AG04449 (cell line): ENCODE measurements at regions not wholly inside any gene's neighbourhood (a gene's known extent, or its start where the extent isn't known, plus 50 kb on each side); places are given as distances from the start of the nearest gene placed in this dataset.

Source experiments
- CTCF ChIA-PET: fragments of 350-600 bp; formaldehyde crosslinking; extraction: SDS; loops from one replicate; lab custom pipeline; 2021; ENCODE audit warnings: antibody characterized with exemption; lab: Yijun Ruan, JAX
- POLR2A ChIA-PET: fragments of 400-600, 350-600 bp; formaldehyde crosslinking; extraction: SDS; loops from one replicate; lab custom pipeline; 2020; ENCODE audit warnings: antibody characterized with exemption, inconsistent platforms; lab: Yijun Ruan, JAX
- DNase-seq: peaks from one replicate; pipeline ENCODE4 v3.0.0-alpha.2; 2010; ENCODE audit warnings: low read depth, low spot score
- H3K4me3 ChIP-seq: 2 replicates; pipeline ENCODE4 v1.5.1; 2011; ENCODE audit warnings: low read depth, mild to moderate bottlenecking, control low read depth, low read length
- TF ChIP-seq, protein P1 (sequence below): IDR thresholded peaks from one replicate; pipeline ENCODE4 v1.5.1; 2011; ENCODE audit warnings: mild to moderate bottlenecking, moderate library complexity, low read length, control low read depth, inconsistent platforms; ENCODE audit not compliant: insufficient read depth; ENCODE audit errors: missing control alignments

DNA sequence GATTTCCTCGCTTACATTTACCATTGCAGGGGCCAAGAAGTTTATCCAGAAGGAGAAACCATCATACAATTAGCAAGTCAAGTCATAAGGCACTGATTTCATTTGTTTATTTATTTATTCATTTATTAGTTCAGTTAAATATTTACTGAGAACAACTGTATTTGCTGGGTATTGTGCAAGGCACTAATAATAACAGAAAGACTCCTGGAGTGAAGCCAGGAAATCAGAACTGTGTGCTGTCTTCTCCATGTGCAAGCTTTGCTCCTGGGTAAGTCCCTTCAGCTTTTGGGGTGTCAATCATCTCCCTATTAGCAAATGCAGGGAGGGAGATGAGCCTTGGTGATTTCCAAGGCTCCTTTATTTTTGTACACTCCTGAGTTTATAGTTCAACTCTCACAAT is 341.6 kb upstream of the MEIS1 start:
- H3K4me3 ChIP-seq: no peak overlapping the region
- DNase-seq: no peak
- ChIA-PET CTCF (no interaction called here), POLR2A (no interaction called here)
- TF ChIP-seq, protein P1, sequence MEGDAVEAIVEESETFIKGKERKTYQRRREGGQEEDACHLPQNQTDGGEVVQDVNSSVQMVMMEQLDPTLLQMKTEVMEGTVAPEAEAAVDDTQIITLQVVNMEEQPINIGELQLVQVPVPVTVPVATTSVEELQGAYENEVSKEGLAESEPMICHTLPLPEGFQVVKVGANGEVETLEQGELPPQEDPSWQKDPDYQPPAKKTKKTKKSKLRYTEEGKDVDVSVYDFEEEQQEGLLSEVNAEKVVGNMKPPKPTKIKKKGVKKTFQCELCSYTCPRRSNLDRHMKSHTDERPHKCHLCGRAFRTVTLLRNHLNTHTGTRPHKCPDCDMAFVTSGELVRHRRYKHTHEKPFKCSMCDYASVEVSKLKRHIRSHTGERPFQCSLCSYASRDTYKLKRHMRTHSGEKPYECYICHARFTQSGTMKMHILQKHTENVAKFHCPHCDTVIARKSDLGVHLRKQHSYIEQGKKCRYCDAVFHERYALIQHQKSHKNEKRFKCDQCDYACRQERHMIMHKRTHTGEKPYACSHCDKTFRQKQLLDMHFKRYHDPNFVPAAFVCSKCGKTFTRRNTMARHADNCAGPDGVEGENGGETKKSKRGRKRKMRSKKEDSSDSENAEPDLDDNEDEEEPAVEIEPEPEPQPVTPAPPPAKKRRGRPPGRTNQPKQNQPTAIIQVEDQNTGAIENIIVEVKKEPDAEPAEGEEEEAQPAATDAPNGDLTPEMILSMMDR: no peak

DNA sequence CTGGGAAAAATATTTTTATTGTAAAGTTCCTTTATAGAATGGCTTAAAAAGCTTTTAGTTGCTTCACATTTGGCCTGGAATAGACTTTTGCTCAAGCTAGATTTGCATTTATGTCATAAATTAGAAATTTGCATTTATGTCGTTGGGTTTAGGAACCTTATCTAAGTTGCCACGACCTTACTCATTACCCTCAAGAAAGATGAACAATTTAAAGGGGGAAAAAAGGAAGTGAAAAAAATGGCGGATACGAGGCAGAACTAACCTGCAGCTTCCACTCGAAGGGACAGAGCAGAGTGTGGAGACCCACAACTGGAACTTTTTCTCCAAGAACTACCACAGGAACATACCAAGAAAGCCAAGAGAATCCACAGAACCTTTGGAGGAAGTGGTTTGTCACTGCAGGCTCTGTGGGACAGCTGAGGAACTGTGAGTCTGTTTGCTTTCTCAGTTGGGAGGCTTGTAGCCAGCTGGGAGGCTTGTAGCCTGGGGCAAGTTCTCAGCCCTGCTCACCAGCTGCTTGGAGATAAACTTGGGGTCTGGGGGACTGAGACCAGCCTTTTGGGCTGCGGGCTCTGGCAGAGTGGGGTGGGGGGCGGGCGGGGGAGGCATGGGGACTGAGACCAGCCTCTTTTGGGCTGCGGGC is 349.9 kb upstream of the MEIS1 start:
- no peak overlapping the region for H3K4me3 ChIP-seq
- POLR2A ChIA-PET: no interaction called here
- TF ChIP-seq, protein P1: no peak
- CTCF ChIA-PET: no interaction called here
- DNase-seq: no peak

DNA sequence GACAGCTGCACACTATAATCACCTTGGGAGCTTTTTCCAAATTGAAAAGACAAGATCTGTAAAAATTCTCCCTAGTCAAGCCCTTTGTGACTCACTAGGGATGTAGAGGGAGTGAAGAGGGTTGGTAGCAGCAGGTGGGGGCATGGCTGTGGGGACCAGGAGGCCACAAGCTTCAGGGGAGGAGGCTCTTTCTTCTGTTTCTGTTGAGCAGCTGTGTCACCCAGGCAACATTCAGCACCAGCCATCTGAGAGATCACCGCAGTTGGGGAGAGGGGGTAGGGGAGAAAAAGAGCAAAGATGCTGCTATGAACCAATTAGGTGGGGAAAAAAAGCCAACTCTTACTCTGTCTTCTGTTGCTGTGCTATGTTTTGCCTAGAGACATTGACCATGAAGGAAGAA is 352.3 kb upstream of the MEIS1 start:
- no peak overlapping the region for H3K4me3 ChIP-seq
- TF ChIP-seq, protein P1: no peak
- no peak for DNase-seq
- ChIA-PET POLR2A (no interaction called here), CTCF (no interaction called here)

DNA sequence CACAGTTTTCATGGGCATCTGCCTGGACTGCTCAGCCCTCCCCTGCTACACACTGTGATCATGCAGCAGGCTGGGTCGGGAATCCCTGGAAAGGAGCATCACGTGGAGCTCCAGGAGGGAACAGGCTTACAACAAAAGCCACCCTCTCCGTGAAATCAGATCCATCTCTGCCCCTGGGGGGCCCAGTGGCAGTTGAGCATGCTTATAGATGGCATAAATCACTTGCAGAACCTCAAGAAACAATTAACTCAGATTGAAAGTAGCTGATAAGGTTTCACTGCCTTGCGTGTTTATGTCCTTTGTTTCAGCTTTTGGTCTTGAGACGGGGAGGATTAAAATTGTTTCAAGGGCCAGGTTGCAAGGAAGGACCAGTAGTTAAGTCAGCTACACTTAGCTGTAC is 354.8 kb upstream of the MEIS1 start:
- H3K4me3 ChIP-seq: no peak overlapping the region
- ChIA-PET POLR2A (no interaction called here), CTCF (no interaction called here)
- DNase-seq: no peak
- TF ChIP-seq, protein P1: no peak

DNA sequence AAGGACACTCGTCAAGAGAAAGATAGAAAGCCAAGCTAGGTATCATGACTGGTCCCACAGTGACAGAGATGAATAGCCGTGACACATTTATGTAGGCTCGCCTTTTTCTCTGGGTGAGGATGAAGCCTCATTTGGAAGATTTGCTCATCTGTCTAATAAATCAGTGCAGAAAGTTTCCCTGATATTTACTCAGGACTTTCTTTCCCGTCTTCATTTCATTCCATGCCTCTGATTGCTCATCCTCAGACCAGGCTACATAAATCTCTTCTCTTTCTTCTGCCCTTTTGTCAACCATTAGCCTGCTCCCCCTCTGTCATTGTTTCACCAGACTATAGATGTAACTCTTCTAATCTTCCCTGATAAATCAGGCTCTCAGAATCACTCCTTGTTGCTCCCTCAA is 361.8 kb upstream of the MEIS1 start:
- no peak for DNase-seq
- CTCF ChIA-PET: no interaction called here
- POLR2A ChIA-PET: no interaction called here
- TF ChIP-seq, protein P1: no peak
- H3K4me3 ChIP-seq: no peak overlapping the region

DNA sequence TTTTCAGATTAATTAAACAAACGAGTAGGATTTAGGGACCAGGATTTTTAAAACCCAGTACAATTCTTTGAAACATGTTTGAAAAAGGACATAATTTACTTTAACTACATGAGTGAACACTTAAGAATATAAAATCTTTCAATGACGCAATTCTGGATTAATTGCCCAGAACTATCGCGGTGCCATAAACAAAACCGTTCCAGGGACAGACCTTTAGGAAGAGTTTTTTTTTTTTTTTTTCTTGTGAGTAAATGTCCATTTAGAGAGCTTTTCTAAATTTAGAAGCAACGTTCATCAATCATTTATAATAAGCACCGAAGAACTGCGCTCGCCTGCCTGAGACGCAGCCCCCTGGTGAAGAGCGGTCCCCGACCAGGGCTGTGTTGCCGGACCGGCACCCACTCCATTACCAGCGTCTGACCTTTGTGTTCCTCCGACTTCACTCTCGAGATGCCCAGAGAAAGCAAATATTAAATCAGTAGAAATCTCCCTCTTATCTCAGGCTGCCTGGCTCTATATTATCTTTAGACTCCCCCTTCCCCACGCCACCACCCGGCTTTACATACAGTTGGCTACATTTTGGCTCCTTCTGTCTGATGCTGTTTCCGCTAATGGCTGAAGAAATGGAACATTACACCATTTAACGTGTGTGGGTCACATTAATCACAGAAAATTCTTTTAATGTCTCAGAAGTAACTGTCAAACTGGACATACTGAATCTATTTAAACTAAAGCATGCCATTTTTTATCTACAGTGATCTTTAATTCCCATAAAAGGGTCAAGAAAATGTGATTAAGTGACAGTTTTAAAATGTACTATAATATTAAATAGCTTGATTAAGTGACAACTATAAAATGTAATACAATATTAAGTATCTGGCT is 364.0 kb upstream of the MEIS1 start:
- ChIA-PET POLR2A (no interaction called here), CTCF (no interaction called here)
- no peak overlapping the region for H3K4me3 ChIP-seq
- no peak for DNase-seq
- TF ChIP-seq, protein P1: no peak
